Neural crest cell (in vitro differentiated cells): ENCODE measurements at regions not wholly inside any gene's neighbourhood (a gene's known extent, or its start where the extent isn't known, plus 50 kb on each side); places are given as distances from the start of the nearest gene placed in this dataset.

Source experiments
- DNase-seq: peaks from one replicate; pipeline ENCODE4 v3.0.0; 2021; ENCODE audit warnings: low read depth, mixed read lengths, low spot score
- H3K27ac Mint-ChIP-seq: one replicate; pipeline ENCODE4 v1.8.0; 2021; ENCODE audit warnings: mild to moderate bottlenecking, mixed read lengths; ENCODE audit not compliant: unreplicated experiment
- H3K27me3 Mint-ChIP-seq: 2 replicates; pipeline ENCODE4 v1.8.0; 2021; ENCODE audit warnings: low read depth, mild to moderate bottlenecking, mixed read lengths
- H3K36me3 Mint-ChIP-seq: 2 replicates; pipeline ENCODE4 v1.8.0; 2021; ENCODE audit warnings: low read depth, mild to moderate bottlenecking, mixed read lengths
- H3K4me1 Mint-ChIP-seq: 2 replicates; pipeline ENCODE4 v1.8.0; 2021; ENCODE audit warnings: mixed read lengths
- H3K4me3 Mint-ChIP-seq: one replicate; pipeline ENCODE4 v1.8.0; 2021; ENCODE audit warnings: mild to moderate bottlenecking, mixed read lengths
- H3K9me3 Mint-ChIP-seq: 2 replicates; pipeline ENCODE4 v1.8.0; 2021; ENCODE audit warnings: mixed read lengths
- TF ChIP-seq, protein P1 (sequence below): fragments of 200-600 bp; sonication (generic); conservative IDR thresholded peaks from 2 replicates; pipeline ENCODE4 v1.5.0; 2021; ENCODE audit warnings: antibody characterized with exemption, mild to moderate bottlenecking

- Mint-ChIP-seq H3K4me3 (no peak overlapping the region), H3K27me3 (no peaks in the 10 kb centered on the region)
Measured at GRCh38 chr2:129870685-129871241, 108.7 kb upstream of the RAB6C start.

DNA sequence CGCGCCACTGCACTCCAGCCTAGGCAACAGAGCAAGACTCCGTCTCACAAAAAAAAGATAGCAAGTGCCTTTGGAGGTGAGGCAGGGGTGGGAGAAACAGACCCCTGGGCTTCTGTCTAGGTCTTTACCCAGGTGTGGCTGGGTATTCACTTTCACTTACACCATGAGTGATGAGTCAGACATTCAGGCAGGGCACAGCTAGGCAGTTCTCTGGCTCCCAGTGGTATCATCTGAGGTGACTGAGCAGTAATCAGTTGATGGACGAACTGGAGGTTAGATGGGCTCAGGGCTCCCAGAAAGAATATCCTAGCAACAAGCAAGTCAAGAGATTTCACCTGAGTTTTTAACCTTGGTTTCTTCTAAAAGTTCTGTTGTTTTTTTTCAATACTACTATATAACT lies 107.0 kb upstream of the RAB6C start:
- no peak overlapping the region for H3K4me3 Mint-ChIP-seq
- H3K27me3 Mint-ChIP-seq: no peaks in the 10 kb centered on the region
- DNase-seq: no peak
- H3K27ac Mint-ChIP-seq: no peak overlapping the region
- TF ChIP-seq, protein P1, sequence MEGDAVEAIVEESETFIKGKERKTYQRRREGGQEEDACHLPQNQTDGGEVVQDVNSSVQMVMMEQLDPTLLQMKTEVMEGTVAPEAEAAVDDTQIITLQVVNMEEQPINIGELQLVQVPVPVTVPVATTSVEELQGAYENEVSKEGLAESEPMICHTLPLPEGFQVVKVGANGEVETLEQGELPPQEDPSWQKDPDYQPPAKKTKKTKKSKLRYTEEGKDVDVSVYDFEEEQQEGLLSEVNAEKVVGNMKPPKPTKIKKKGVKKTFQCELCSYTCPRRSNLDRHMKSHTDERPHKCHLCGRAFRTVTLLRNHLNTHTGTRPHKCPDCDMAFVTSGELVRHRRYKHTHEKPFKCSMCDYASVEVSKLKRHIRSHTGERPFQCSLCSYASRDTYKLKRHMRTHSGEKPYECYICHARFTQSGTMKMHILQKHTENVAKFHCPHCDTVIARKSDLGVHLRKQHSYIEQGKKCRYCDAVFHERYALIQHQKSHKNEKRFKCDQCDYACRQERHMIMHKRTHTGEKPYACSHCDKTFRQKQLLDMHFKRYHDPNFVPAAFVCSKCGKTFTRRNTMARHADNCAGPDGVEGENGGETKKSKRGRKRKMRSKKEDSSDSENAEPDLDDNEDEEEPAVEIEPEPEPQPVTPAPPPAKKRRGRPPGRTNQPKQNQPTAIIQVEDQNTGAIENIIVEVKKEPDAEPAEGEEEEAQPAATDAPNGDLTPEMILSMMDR: no peak
- H3K36me3 Mint-ChIP-seq: no peaks in the 10 kb centered on the region
- peaks cover 14% of the 10 kb centered on the region for H3K4me1 Mint-ChIP-seq
- H3K9me3 Mint-ChIP-seq: no peaks in the 10 kb centered on the region

More at GRCh38 chr2:129870685-129871241, 108.7 kb upstream of the RAB6C start:
- Mint-ChIP-seq H3K36me3 (no peaks in the 10 kb centered on the region), H3K4me1 (peaks cover 9% of the 10 kb centered on the region), H3K27ac (no peak overlapping the region), H3K9me3 (no peaks in the 10 kb centered on the region)
- DNase-seq: no peak
- TF ChIP-seq, protein P1: no peak

GRCh38 chr2:129876541-129876940 lies 102.9 kb upstream of the RAB6C start:
- Mint-ChIP-seq H3K4me1 (peaks cover 14% of the 10 kb centered on the region), H3K9me3 (no peaks in the 10 kb centered on the region), H3K4me3 (peak overlapping the region; percentile 99), H3K36me3 (no peaks in the 10 kb centered on the region), H3K27ac (no peak overlapping the region), H3K27me3 (no peaks in the 10 kb centered on the region)
- DNase-seq: no peak
- TF ChIP-seq, protein P1: no peak

GRCh38 chr2:129877289-129877741 lies 102.2 kb upstream of the RAB6C start:
- Mint-ChIP-seq H3K36me3 (no peaks in the 10 kb centered on the region), H3K4me3 (peak overlapping the region; percentile 99), H3K4me1 (peaks cover 14% of the 10 kb centered on the region), H3K27me3 (no peaks in the 10 kb centered on the region), H3K27ac (peak overlapping the region; percentile 94), H3K9me3 (no peaks in the 10 kb centered on the region)
- TF ChIP-seq, protein P1: no peak
- peak; percentile 72 for DNase-seq

DNA sequence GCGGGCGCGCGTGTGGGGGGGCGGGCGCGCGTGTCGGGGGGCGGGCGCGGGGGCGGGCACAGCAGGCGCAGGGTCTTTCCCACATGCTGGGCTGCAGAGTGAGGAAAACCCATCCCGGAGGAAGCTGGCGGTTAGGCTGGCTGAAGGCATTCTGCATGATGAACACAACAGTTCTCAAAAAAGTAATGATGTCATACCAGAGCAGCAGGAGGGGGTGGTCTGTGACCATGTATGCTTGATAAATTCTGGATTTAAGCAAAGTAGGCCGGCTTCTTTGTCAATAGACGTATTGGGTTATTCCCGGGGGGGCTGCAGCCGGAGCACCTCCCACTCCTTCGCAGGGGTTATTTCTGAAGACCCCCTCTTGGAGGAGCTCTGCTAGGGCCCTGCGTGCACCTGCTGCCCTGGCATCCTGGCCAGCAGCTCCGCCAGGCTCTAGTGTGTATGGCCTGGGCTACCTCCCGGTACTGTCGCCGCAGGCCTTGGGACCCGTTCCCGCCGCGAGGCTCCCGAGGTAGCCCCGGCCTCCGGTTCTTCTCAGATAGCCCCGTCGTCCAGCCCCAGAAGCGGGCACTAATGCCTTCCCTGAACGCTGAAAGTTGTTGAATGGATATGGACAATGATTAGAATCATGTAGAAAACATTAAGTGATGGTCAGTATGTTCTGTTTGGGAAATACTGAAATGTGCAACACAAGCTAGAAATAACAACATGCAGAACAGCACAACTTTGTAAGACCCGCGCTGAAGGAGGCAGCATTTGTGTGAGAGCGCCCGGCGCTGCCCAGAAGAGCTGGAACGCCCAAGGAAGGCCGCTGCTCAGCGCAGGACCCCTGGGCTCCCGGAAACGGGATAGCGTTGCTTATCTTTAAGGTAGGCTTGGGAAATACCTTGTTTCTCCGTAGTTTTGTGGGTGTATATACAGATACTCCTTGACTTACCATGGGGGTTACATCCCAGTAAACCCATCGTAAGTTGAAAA lies 101.4 kb upstream of the RAB6C start:
- TF ChIP-seq, protein P1: no peak
- Mint-ChIP-seq H3K36me3 (no peaks in the 10 kb centered on the region), H3K27ac (peak overlapping the region; percentile 67), H3K9me3 (no peaks in the 10 kb centered on the region), H3K4me3 (peak overlapping the region; percentile 89), H3K27me3 (no peaks in the 10 kb centered on the region), H3K4me1 (peaks cover 14% of the 10 kb centered on the region)
- DNase-seq: peak; percentile 41
